ENCODE measurements at regions not wholly inside any gene's neighbourhood (a gene's known extent, or its start where the extent isn't known, plus 50 kb on each side); places are given as distances from the start of the nearest gene placed in this dataset.

GRCh38 chr5:176737746-176738636, 72.4 kb upstream of the UNC5A start:
- Mint-ChIP-seq H3K4me3 (no peak overlapping the region), H3K36me3 (no peaks in the 10 kb centered on the region), H3K27me3 (peaks cover 30% of the 10 kb centered on the region), H3K9me3 (no peaks in the 10 kb centered on the region), H3K4me1 (ENCODE audit: unreplicated experiment) (peaks cover 42% of the 10 kb centered on the region), H3K27ac (no peak overlapping the region)
- no peak for TF ChIP-seq CTCF (conservative IDR thresholded peaks at IDR 0.05)
- peak; percentile 55 for DNase-seq (ENCODE audit: extremely low spot score, unreplicated experiment)

- H3K36me3 Mint-ChIP-seq, result no peaks in the 10 kb centered on the region
- no peak for TF ChIP-seq CTCF (conservative IDR thresholded peaks at IDR 0.05)
- H3K9me3 Mint-ChIP-seq, result no peaks in the 10 kb centered on the region
- no peak overlapping the region for H3K27ac Mint-ChIP-seq
- peak overlapping the region; percentile 55 for H3K4me3 Mint-ChIP-seq
- H3K27me3 Mint-ChIP-seq, result peaks cover 32% of the 10 kb centered on the region
- DNase-seq (ENCODE audit: extremely low spot score, unreplicated experiment), result peak; percentile 42
- H3K4me1 Mint-ChIP-seq (ENCODE audit: unreplicated experiment), result peaks cover 42% of the 10 kb centered on the region
These were observed 71.6 kb upstream of the UNC5A start for GRCh38 chr5:176738637-176739250.

GRCh38 chr5:176739461-176740051, 70.8 kb upstream of the UNC5A start:
- Mint-ChIP-seq H3K36me3 (no peaks in the 10 kb centered on the region), H3K27me3 (peaks cover 40% of the 10 kb centered on the region), H3K27ac (peak overlapping the region; percentile 19), H3K4me3 (peak overlapping the region; percentile 55), H3K9me3 (no peaks in the 10 kb centered on the region), H3K4me1 (ENCODE audit: unreplicated experiment) (peaks cover 42% of the 10 kb centered on the region)
- peak; percentile 69 for DNase-seq (ENCODE audit: extremely low spot score, unreplicated experiment)
- TF ChIP-seq CTCF (conservative IDR thresholded peaks at IDR 0.05), result no peak

GRCh38 chr5:176740131-176740701, 70.1 kb upstream of the UNC5A start:
- H3K27me3 Mint-ChIP-seq, result peaks cover 47% of the 10 kb centered on the region
- H3K36me3 Mint-ChIP-seq, result no peaks in the 10 kb centered on the region
- DNase-seq (ENCODE audit: extremely low spot score, unreplicated experiment), result peak; percentile 39
- H3K27ac Mint-ChIP-seq, result no peak overlapping the region
- peaks cover 42% of the 10 kb centered on the region for H3K4me1 Mint-ChIP-seq (ENCODE audit: unreplicated experiment)
- no peak for TF ChIP-seq CTCF (conservative IDR thresholded peaks at IDR 0.05)
- no peaks in the 10 kb centered on the region for H3K9me3 Mint-ChIP-seq
- no peak overlapping the region for H3K4me3 Mint-ChIP-seq

- peak; percentile 64 for DNase-seq (ENCODE audit: extremely low spot score, unreplicated experiment)
- peaks cover 51% of the 10 kb centered on the region for H3K27me3 Mint-ChIP-seq
- H3K36me3 Mint-ChIP-seq, result no peaks in the 10 kb centered on the region
- TF ChIP-seq CTCF (conservative IDR thresholded peaks at IDR 0.05), result no peak
- H3K9me3 Mint-ChIP-seq, result no peaks in the 10 kb centered on the region
- H3K27ac Mint-ChIP-seq, result no peak overlapping the region
- H3K4me3 Mint-ChIP-seq, result no peak overlapping the region
- peaks cover 45% of the 10 kb centered on the region for H3K4me1 Mint-ChIP-seq (ENCODE audit: unreplicated experiment)
These were observed 69.5 kb upstream of the UNC5A start for GRCh38 chr5:176740702-176741496.
